A673 (cell line): ENCODE measurements at regions not wholly inside any gene's neighbourhood (a gene's known extent, or its start where the extent isn't known, plus 50 kb on each side); places are given as distances from the start of the nearest gene placed in this dataset.

Experiments
- CTCF ChIP-seq: fragments of 300-800, 200-600 bp; sonication (generic); conservative IDR thresholded peaks from 2 replicates; pipeline ENCODE4 v1.5.1; 2017; ENCODE audit warnings: low read depth, mild to moderate bottlenecking, antibody characterized with exemption, low read length, moderate library complexity, mixed read lengths
- EZH2 ChIP-seq: fragments of 200-600 bp; sonication (generic); IDR thresholded peaks from 2 replicates; pipeline ENCODE4 v1.6.1; 2017; ENCODE audit warnings: borderline replicate concordance, low read depth, mild to moderate bottlenecking, mixed read lengths, antibody characterized with exemption, low read length; ENCODE audit not compliant: poor library complexity, severe bottlenecking

- no peak for TF ChIP-seq CTCF
- TF ChIP-seq EZH2 = no peak
Measured at GRCh38 chr3:89859757-89860156, 752.3 kb downstream of the EPHA3 start.
